Panc1 (cell line): ENCODE measurements at regions not wholly inside any gene's neighbourhood (a gene's known extent, or its start where the extent isn't known, plus 50 kb on each side); places are given as distances from the start of the nearest gene placed in this dataset.

Experiments used
- ATAC-seq: fragments of 200-7000 bp; cut with Tn5 transposase; 2 replicates; pipeline ENCODE4 v1.9.1; 2020; ENCODE audit warnings: mild to moderate bottlenecking, moderate library complexity
- BruUV-seq: library from RNA; stranded (reverse); fragments of 400-500 nt; replicated peaks from 2 replicates; lab custom pipeline; 2021; lab: Mats Ljungman, UMichigan
- CTCF ChIA-PET: fragments of 300-600 bp; sonication (Branson Sonifier 250); formaldehyde crosslinking; loops from one replicate; lab custom pipeline; 2022; ENCODE audit warnings: antibody characterized with exemption; lab: Charles Lee
- POLR2A ChIA-PET: fragments of 300-600 bp; sonication (Branson Sonifier 250); formaldehyde crosslinking; loops from one replicate; lab custom pipeline; 2022; ENCODE audit warnings: antibody characterized with exemption; lab: Charles Lee
- DNase-seq: peaks from one replicate; pipeline ENCODE4 v3.0.0-alpha.2; 2010; ENCODE audit warnings: low read depth, low spot score
- H3K27ac ChIP-seq: 2 replicates; pipeline ENCODE4 v1.5.1; 2011; ENCODE audit warnings: mild to moderate bottlenecking, low read length, inconsistent platforms
- H3K27me3 ChIP-seq: fragments of 200-500 bp; sonication (Bioruptor generic); 2 replicates; pipeline ENCODE4 v1.6.0; 2014; ENCODE audit warnings: low read length, inconsistent platforms; ENCODE audit not compliant: control insufficient read depth, insufficient read depth
- H3K36me3 ChIP-seq: fragments of 200-500 bp; sonication (Bioruptor generic); 2 replicates; pipeline ENCODE4 v1.5.1; 2014; ENCODE audit warnings: inconsistent platforms, mild to moderate bottlenecking, low read length, moderate library complexity; ENCODE audit not compliant: control insufficient read depth, insufficient read depth
- H3K4me1 ChIP-seq: 2 replicates; pipeline ENCODE4 v1.5.1; 2011; ENCODE audit warnings: inconsistent platforms, mild to moderate bottlenecking, low read length, moderate library complexity; ENCODE audit not compliant: control insufficient read depth, insufficient read depth
- H3K4me3 ChIP-seq, 2 experiments: 2 replicates each; pipeline ENCODE4 v1.5.1; 2011 to 2012; ENCODE audit warnings: low read depth in 2 of 2, low read length in 2 of 2, mild to moderate bottlenecking in 2 of 2, inconsistent platforms in 1 of 2, moderate library complexity in 1 of 2
- H3K9me3 ChIP-seq: fragments of 200-500 bp; sonication (Bioruptor generic); 2 replicates; pipeline ENCODE4 v1.5.1; 2014; ENCODE audit warnings: low read depth, mild to moderate bottlenecking, inconsistent platforms, low read length, moderate library complexity; ENCODE audit not compliant: control insufficient read depth, insufficient read depth
- CTCF ChIP-seq: fragments of 450-650 bp; IDR thresholded peaks from 2 replicates; pipeline ENCODE4 v1.5.1; 2017; ENCODE audit warnings: mild to moderate bottlenecking
- POLR2AphosphoS5 ChIP-seq: IDR thresholded peaks from 2 replicates; pipeline ENCODE4 v1.6.1; 2012; ENCODE audit warnings: mild to moderate bottlenecking, low read depth, low read length, moderate library complexity
- REST ChIP-seq, 2 experiments: IDR thresholded peaks; 2 replicates each; pipeline ENCODE4 v1.6.1; 2011 to 2012; ENCODE audit warnings: low read depth in 2 of 2, control low read depth in 1 of 2, low read length in 1 of 2, mild to moderate bottlenecking in 1 of 2, moderate library complexity in 1 of 2; ENCODE audit not compliant: insufficient read depth in 1 of 2
- SIN3A ChIP-seq: IDR thresholded peaks from 2 replicates; pipeline ENCODE4 v1.6.1; 2012; ENCODE audit warnings: low read depth, mild to moderate bottlenecking, low read length, moderate library complexity, borderline replicate concordance; ENCODE audit not compliant: insufficient read depth
- TCF7L2 ChIP-seq: IDR thresholded peaks from 2 replicates; pipeline ENCODE4 v1.6.1; 2011; ENCODE audit warnings: mild to moderate bottlenecking, low read depth, low read length, inconsistent platforms
- in situ Hi-C: cut with HindIII; loops from 2 replicates; pipeline ENCODE4 v1.10.0; 2016; ENCODE audit warnings: low sequenced_read_pairs, low pct_unique_long_range_greater_than_20kb
- intact Hi-C: fragments of 100-400 bp; cut with micrococcal nuclease; formaldehyde crosslinking; loops from one replicate; pipeline ENCODE4 v1.10.0; 2022; ENCODE audit not compliant: unreplicated experiment

GRCh38 chr10:36053271-36053670, 411.2 kb upstream of the FZD8 start:
- no peaks in the 10 kb centered on the region for H3K4me1 ChIP-seq
- H3K27ac ChIP-seq: no peak overlapping the region
- POLR2A ChIA-PET: no interaction called here
- intact Hi-C loops: no loop called here
- in situ Hi-C loops: no loop called here
- CTCF ChIA-PET: no interaction called here
- DNase-seq (no peak), ATAC-seq (no peak)
- H3K27me3 ChIP-seq: no peaks in the 10 kb centered on the region
- no peaks in the 10 kb centered on the region for H3K36me3 ChIP-seq
- H3K4me3 ChIP-seq: no peak overlapping the region
- no peak for TF ChIP-seq CTCF
- TF ChIP-seq SIN3A: no peak
- TF ChIP-seq TCF7L2: no peak
- no peak for TF ChIP-seq REST (IDR thresholded peaks at IDR 0.05; ENCODE audit: insufficient read depth in 1 of 2, low read depth in 2 of 2, low read length in 1 of 2)
- no peak for TF ChIP-seq POLR2AphosphoS5
- H3K9me3 ChIP-seq: no peaks in the 10 kb centered on the region
- no TSS peak for BruUV-seq

- ChIA-PET POLR2A (no interaction called here), CTCF (no interaction called here)
- H3K36me3 ChIP-seq: no peaks in the 10 kb centered on the region
- H3K4me3 ChIP-seq: no peak overlapping the region
- DNase-seq (no peak), ATAC-seq (no peak)
- in situ Hi-C loops: no loop called here
- intact Hi-C loops: no loop called here
- no TSS peak for BruUV-seq
- TF ChIP-seq POLR2AphosphoS5 (no peak), SIN3A (no peak), CTCF (no peak), REST (IDR thresholded peaks at IDR 0.05; ENCODE audit: insufficient read depth in 1 of 2, low read depth in 2 of 2, low read length in 1 of 2) (no peak)
- no peaks in the 10 kb centered on the region for H3K27me3 ChIP-seq
- H3K4me1 ChIP-seq: no peaks in the 10 kb centered on the region
- H3K9me3 ChIP-seq: no peaks in the 10 kb centered on the region
- H3K27ac ChIP-seq: no peak overlapping the region
Measured at GRCh38 chr10:36051500-36051991, 409.4 kb upstream of the FZD8 start.
